ENCODE measurements at regions not wholly inside any gene's neighbourhood (a gene's known extent, or its start where the extent isn't known, plus 50 kb on each side); places are given as distances from the start of the nearest gene placed in this dataset.

DNA sequence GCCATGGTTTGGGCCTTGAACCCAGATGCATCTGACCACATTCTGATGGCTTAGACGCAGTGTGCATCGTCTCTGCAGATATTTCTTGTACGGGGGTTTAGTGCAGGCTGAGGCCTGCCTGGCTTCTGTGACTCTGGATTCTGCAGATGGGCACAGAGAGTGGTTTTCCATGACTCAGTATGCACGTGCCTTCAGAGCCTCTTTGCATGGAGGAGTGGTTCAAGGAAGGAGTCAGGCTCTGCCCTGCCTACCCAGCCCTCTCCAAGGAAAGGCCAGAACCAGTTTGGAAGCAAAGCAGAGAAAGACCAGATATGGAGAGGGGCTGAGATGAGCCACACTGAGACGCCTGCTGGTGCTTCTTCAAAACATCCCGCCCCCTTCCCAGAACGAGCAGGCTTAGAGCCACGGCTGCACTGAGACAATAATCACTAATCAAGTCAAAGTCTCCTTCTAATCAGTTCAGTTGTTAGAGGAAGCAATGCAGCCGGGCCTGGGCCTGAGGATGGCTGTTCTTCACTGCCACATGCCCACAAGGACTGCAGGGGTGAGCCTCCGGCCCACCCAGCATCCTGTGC, 308.9 kb downstream of the NXPE2 start:
- TF ChIP-seq CTCF (IDR thresholded peaks at IDR 0.05) = no peak
- no peak for DNase-seq
- Mint-ChIP-seq H3K4me1 (ENCODE audit: low read depth) (no peaks in the 10 kb centered on the region), H3K9me3 (peaks cover 63% of the 10 kb centered on the region), H3K27ac (no peak overlapping the region), H3K27me3 (ENCODE audit: insufficient read depth) (peaks cover 3% of the 10 kb centered on the region; the same call in 1 of the 2 replicates), H3K4me3 (no peak overlapping the region), H3K36me3 (ENCODE audit: low read depth) (no peaks in the 10 kb centered on the region)

GRCh38 chr11:114988644-114989043, 310.3 kb downstream of the NXPE2 start:
- H3K4me3 Mint-ChIP-seq = no peak overlapping the region
- H3K27me3 Mint-ChIP-seq (ENCODE audit: insufficient read depth) = peaks cover 3% of the 10 kb centered on the region; the same call in 1 of the 2 replicates
- H3K27ac Mint-ChIP-seq = no peak overlapping the region
- H3K9me3 Mint-ChIP-seq = peaks cover 59% of the 10 kb centered on the region
- TF ChIP-seq CTCF (IDR thresholded peaks at IDR 0.05) = no peak
- H3K36me3 Mint-ChIP-seq (ENCODE audit: low read depth) = no peaks in the 10 kb centered on the region
- H3K4me1 Mint-ChIP-seq (ENCODE audit: low read depth) = no peaks in the 10 kb centered on the region
- no peak for DNase-seq

- no peak for TF ChIP-seq CTCF (IDR thresholded peaks at IDR 0.05)
- Mint-ChIP-seq H3K36me3 (ENCODE audit: low read depth) (no peaks in the 10 kb centered on the region), H3K27me3 (ENCODE audit: insufficient read depth) (peaks cover 3% of the 10 kb centered on the region; the same call in 1 of the 2 replicates), H3K4me3 (no peak overlapping the region), H3K4me1 (ENCODE audit: low read depth) (no peaks in the 10 kb centered on the region), H3K9me3 (peaks cover 58% of the 10 kb centered on the region), H3K27ac (no peak overlapping the region)
- DNase-seq = no peak
Observed at GRCh38 chr11:114989536-114989935, 311.2 kb downstream of the NXPE2 start.

DNA sequence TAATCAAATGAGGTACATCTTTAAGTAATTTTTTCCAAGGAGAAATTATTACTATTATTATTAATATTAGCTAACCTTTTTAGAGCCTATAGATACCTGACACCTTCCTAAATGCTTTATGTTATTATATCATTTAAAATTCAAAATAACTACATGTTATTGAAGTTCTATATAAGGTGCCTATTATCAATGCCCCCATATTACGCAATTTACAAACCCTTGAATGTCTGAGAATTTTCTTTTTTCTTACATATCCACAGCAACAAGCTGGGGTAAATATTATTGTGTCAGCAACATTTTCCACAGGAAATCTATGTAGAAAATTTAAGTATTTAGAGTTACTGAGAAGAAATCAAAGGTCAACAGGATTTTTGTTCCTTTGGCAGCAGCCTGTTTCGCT, 327.3 kb downstream of the NXPE2 start:
- H3K27ac Mint-ChIP-seq = no peak overlapping the region
- no peak for TF ChIP-seq CTCF (IDR thresholded peaks at IDR 0.05)
- no peak overlapping the region for H3K4me3 Mint-ChIP-seq
- H3K27me3 Mint-ChIP-seq (ENCODE audit: insufficient read depth) = no peaks in the 10 kb centered on the region
- no peaks in the 10 kb centered on the region for H3K4me1 Mint-ChIP-seq (ENCODE audit: low read depth)
- DNase-seq = no peak
- H3K9me3 Mint-ChIP-seq = peaks cover 46% of the 10 kb centered on the region
- no peaks in the 10 kb centered on the region for H3K36me3 Mint-ChIP-seq (ENCODE audit: low read depth)

- DNase-seq = no peak
- no peak for TF ChIP-seq CTCF (IDR thresholded peaks at IDR 0.05)
- Mint-ChIP-seq H3K9me3 (peaks cover 47% of the 10 kb centered on the region), H3K4me3 (no peak overlapping the region), H3K27ac (no peak overlapping the region), H3K4me1 (ENCODE audit: low read depth) (no peaks in the 10 kb centered on the region), H3K27me3 (ENCODE audit: insufficient read depth) (no peaks in the 10 kb centered on the region), H3K36me3 (ENCODE audit: low read depth) (no peaks in the 10 kb centered on the region)
Observed at GRCh38 chr11:115007851-115008250, 329.5 kb downstream of the NXPE2 start.

DNA sequence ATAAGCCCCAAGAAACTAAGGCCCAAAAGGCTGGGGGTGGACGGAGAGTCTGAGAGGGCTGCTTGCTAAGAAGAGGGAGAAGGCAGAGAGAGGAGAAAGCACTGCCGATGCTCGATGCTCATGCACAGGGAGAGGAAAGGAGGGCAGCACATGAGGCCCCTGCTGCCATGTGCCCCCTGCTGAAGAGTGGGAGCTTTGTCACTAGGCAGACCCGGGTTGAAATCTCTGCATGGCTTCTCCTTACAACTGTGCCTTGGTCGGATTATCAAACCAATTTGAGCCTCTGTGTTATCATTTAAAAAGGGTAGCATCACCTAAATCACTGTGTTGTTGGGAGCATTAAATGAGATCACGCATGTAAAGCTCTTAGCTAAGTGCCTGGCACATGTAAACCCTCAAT, 330.5 kb downstream of the NXPE2 start:
- H3K4me3 Mint-ChIP-seq = no peak overlapping the region
- no peaks in the 10 kb centered on the region for H3K27me3 Mint-ChIP-seq (ENCODE audit: insufficient read depth)
- H3K9me3 Mint-ChIP-seq = peaks cover 52% of the 10 kb centered on the region
- no peak for TF ChIP-seq CTCF (IDR thresholded peaks at IDR 0.05)
- no peak for DNase-seq
- H3K27ac Mint-ChIP-seq = no peak overlapping the region
- H3K4me1 Mint-ChIP-seq (ENCODE audit: low read depth) = no peaks in the 10 kb centered on the region
- H3K36me3 Mint-ChIP-seq (ENCODE audit: low read depth) = no peaks in the 10 kb centered on the region

Measured in HFFc6 (cell line).